Hepatocyte (in vitro differentiated cells): ENCODE measurements at regions not wholly inside any gene's neighbourhood (a gene's known extent, or its start where the extent isn't known, plus 50 kb on each side); places are given as distances from the start of the nearest gene placed in this dataset.

Experiments
- CTCF ChIP-seq: fragments of 200-600 bp; sonication (generic); IDR thresholded peaks from 2 replicates; pipeline ENCODE4 v1.5.1; 2016; ENCODE audit warnings: antibody characterized with exemption, mild to moderate bottlenecking; ENCODE audit not compliant: poor library complexity
- EZH2 ChIP-seq: fragments of 200-600 bp; sonication (generic); IDR thresholded peaks from 2 replicates; pipeline ENCODE4 v1.6.1; 2016; ENCODE audit warnings: antibody characterized with exemption, mild to moderate bottlenecking, borderline replicate concordance
- EZH2phosphoT487 ChIP-seq: fragments of 200-600 bp; sonication (generic); IDR thresholded peaks from one replicate; pipeline ENCODE4 v1.6.1; 2018; ENCODE audit warnings: antibody characterized with exemption, mild to moderate bottlenecking, low read depth, moderate library complexity; ENCODE audit not compliant: unreplicated experiment, severe bottlenecking

- TF ChIP-seq CTCF, result no peak
- no peak for TF ChIP-seq EZH2phosphoT487
- no peak for TF ChIP-seq EZH2
These were observed 128.0 kb downstream of the PRRX1 start for GRCh38 chr1:170791941-170792340.
